GM10266 (cell line): ENCODE measurements at regions not wholly inside any gene's neighbourhood (a gene's known extent, or its start where the extent isn't known, plus 50 kb on each side); places are given as distances from the start of the nearest gene placed in this dataset.

ENCODE experiments used
- DNase-seq: peaks from one replicate; pipeline ENCODE4 v3.0.0; 2012; ENCODE audit errors: extremely low spot score
- TF ChIP-seq, protein P1 (sequence below): IDR thresholded peaks from 2 replicates; pipeline ENCODE4 v1.5.1; 2012; ENCODE audit warnings: mild to moderate bottlenecking, low read depth; ENCODE audit not compliant: control insufficient read depth, insufficient read depth; ENCODE audit errors: missing control alignments

DNA sequence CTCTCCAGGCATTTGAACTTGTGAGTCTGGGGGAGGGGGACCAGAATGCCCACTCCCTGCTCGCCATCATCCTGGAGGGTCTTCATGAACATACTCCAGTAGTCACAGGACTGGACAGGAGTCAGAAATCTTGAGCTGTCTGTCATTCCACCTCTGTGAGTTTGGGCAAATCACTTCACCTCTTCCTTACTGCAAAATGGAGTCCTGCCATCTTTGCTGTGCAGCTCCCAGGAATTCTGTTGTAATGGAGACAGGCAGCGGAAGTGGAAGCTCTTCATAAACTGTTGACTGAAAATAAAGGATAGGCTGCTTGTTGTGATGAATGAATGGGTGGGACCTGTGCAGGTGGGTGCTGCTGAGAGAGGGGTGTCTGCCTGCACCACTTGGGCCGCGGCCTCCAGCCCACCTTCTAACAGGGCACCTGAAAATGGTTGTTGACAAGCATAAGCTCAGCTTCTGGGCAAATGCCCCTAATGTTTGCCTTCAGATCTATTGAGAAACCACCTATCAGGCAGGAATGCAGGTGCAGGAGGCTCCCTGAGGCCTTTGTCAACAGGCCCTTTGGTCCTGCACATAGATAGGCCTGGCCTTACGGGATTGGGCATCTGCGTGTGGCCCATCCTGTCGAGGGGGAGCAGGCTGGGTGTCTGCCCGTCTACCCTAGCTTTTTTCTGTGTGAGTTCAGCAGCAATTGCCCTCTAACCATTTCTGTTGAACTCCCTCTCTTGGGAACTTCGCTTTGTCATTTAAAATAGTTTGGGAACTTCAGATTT, 321.0 kb downstream of the RPS6KC1 start:
- TF ChIP-seq, protein P1, sequence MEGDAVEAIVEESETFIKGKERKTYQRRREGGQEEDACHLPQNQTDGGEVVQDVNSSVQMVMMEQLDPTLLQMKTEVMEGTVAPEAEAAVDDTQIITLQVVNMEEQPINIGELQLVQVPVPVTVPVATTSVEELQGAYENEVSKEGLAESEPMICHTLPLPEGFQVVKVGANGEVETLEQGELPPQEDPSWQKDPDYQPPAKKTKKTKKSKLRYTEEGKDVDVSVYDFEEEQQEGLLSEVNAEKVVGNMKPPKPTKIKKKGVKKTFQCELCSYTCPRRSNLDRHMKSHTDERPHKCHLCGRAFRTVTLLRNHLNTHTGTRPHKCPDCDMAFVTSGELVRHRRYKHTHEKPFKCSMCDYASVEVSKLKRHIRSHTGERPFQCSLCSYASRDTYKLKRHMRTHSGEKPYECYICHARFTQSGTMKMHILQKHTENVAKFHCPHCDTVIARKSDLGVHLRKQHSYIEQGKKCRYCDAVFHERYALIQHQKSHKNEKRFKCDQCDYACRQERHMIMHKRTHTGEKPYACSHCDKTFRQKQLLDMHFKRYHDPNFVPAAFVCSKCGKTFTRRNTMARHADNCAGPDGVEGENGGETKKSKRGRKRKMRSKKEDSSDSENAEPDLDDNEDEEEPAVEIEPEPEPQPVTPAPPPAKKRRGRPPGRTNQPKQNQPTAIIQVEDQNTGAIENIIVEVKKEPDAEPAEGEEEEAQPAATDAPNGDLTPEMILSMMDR, result no peak
- no peak for DNase-seq

DNA sequence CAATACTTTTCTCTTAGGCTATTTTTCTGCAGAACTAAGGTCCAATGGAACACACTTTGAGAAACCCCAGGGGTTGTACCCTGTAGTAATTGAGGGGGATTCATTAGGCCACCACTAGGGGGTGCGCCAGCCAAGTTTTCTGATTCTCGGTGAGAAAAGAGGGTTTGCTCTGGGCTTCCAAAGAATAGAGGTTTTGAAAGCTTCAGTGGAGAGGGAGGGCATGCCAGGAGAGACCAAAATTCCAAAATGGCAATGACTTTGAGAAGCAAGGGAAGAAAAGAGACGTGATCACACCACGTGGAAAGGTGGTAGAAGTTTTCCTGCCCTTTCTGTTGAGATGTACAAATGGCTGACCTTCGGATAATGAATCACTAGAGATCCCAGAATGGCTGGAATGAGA, 323.3 kb downstream of the RPS6KC1 start:
- TF ChIP-seq, protein P1, result peak; percentile 89

DNA sequence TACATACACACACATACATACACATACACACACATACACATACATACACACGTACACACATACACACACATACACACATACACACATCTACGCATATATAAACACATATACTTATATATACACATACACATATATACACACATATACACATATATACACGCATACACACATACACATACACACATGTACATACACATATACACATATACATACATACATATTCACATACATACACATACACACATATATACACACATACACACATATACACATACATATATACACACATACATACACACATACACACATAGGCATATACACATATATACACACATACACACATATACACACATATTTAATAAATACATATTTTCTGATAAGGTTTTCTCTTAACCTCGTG, 324.0 kb downstream of the RPS6KC1 start:
- DNase-seq, result no peak
- TF ChIP-seq, protein P1, result no peak

More for the DNA sequence above, 323.3 kb downstream of the RPS6KC1 start:
- DNase-seq, result peak; percentile 61

DNA sequence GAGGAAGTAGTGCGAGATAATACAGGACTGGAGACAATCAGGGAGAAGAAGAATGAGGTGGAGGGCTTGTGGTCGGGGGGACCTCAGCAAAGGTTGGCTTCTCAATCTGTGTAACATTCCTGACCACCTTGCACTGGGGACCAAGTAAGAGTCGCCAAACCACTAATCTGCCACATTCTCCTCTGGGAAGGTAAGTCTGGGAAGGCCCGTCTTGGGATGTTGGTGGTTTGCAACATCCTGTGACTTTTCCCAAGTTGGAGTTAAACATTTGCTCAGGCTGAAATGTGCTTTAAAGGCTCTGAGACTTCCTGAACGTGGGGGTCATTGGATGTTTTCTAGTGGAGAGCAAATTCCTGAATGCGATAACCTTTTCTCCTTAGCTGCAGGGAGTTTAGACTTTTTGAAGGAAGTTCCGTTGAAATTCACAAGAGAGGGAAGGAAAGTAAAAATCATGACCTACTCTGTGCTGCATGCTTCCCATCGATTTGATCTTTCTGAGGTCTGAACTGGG, 325.9 kb downstream of the RPS6KC1 start:
- TF ChIP-seq, protein P1, result no peak
- DNase-seq, result no peak

DNA sequence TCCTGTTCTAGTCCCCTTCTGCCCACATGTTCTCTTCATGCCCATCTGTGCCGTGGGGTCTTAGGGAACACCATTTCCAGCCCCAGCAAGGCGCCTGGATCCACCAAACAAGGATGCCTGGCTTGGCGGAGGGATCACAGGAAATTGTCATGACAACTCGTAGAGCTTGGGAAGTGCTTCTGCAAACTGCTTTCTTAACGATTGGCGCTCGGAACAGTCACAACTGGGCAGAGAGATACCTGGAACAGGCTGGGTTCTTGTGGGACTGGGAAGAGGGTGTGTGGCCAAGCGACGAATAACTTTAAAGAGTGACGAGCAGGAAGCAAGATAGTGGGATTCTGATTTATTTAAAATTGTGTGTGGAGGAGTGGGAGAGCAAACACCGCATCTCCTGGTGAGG, 329.8 kb downstream of the RPS6KC1 start:
- TF ChIP-seq, protein P1, result no peak
- DNase-seq, result no peak

DNA sequence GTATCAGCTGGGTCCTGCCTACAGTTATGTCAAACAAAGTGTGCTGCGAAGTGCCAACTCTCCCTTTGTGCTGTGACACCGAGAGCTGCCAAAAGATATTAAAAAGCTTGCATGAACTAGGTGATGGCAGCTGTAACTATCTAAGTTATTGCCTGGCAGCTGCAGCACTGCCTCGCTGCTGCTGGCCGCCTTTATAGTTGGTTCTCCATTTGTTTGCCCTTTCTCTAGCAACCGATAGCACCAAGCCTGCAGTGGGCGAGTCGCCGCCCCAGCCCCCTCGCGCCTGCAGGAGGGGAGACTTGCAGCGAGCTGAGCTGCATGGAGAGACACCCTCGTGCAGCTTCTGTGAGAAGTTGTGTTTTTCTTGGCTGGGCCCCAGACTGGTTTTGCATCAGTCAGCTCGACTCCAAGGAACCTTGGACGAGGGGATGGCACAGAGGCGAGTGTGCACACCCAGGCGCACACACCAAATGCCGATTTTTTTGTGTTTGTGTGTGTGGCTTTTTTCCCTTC, 330.6 kb downstream of the RPS6KC1 start:
- DNase-seq, result no peak
- TF ChIP-seq, protein P1, result no peak

DNA sequence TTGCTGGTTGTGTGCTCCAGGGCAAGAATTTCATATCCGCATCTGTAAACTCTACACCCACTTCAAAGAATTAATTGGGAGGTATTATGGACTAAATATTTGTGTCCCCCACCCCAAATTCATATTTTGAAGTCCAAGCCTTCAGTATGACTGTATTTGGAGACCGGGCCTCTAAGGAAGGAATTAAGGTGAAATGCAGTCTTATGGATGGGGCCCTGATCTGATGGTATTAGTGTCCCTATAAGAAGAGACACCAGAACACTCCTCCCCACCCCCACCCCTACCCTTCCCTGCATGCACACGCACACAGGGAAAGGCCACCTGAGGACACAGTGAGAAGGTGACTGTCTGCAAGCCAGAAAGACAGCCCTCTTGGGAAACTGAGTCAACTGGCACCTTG, 332.4 kb downstream of the RPS6KC1 start:
- no peak for DNase-seq
- TF ChIP-seq, protein P1, result no peak
